ENCODE measurements at regions not wholly inside any gene's neighbourhood (a gene's known extent, or its start where the extent isn't known, plus 50 kb on each side); places are given as distances from the start of the nearest gene placed in this dataset.

DNA sequence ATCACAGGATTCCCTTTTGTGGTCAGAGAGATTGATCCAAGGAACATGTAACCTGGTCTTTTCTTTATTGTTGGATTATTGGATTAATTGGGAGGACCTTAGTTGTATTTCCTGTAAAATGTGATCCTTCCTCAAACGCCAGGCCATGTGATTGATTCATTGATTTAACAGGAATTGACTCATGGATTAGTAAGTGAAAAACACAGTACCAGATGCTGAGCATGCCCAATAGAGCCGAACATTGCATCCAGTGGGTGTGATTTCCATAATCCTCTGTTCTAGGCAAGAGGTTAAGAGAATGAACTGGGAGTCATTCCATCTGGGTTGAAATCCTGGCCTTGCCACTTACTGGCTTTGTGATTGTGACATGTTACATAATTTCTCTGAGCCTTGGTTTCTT lies 522.3 kb downstream of the MAT2B start:
- no peak for TF ChIP-seq POLR2A (IDR thresholded peaks at IDR 0.05)
- TF ChIP-seq, protein P1, sequence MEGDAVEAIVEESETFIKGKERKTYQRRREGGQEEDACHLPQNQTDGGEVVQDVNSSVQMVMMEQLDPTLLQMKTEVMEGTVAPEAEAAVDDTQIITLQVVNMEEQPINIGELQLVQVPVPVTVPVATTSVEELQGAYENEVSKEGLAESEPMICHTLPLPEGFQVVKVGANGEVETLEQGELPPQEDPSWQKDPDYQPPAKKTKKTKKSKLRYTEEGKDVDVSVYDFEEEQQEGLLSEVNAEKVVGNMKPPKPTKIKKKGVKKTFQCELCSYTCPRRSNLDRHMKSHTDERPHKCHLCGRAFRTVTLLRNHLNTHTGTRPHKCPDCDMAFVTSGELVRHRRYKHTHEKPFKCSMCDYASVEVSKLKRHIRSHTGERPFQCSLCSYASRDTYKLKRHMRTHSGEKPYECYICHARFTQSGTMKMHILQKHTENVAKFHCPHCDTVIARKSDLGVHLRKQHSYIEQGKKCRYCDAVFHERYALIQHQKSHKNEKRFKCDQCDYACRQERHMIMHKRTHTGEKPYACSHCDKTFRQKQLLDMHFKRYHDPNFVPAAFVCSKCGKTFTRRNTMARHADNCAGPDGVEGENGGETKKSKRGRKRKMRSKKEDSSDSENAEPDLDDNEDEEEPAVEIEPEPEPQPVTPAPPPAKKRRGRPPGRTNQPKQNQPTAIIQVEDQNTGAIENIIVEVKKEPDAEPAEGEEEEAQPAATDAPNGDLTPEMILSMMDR (IDR thresholded peaks at IDR 0.05): no peak
- Histone ChIP-seq H3K9me3 (replicated peaks in 1 of 3) (no peaks in the 10 kb centered on the region), H3K27me3 (no peaks in the 10 kb centered on the region), H3K36me3 (replicated peaks in 1 of 2) (no peaks in the 10 kb centered on the region), H3K27ac (no peak overlapping the region), H3K4me3 (no peak overlapping the region), H3K4me1 (replicated peaks in 1 of 2) (no peaks in the 10 kb centered on the region)
- WGBS, 4 donors: 28 to 67% (median 65%) methylated on average over 2 of the region's 2 CpGs
- intact Hi-C loops (cut with DNase I): no loop called here
- no peak for DNase-seq

DNA sequence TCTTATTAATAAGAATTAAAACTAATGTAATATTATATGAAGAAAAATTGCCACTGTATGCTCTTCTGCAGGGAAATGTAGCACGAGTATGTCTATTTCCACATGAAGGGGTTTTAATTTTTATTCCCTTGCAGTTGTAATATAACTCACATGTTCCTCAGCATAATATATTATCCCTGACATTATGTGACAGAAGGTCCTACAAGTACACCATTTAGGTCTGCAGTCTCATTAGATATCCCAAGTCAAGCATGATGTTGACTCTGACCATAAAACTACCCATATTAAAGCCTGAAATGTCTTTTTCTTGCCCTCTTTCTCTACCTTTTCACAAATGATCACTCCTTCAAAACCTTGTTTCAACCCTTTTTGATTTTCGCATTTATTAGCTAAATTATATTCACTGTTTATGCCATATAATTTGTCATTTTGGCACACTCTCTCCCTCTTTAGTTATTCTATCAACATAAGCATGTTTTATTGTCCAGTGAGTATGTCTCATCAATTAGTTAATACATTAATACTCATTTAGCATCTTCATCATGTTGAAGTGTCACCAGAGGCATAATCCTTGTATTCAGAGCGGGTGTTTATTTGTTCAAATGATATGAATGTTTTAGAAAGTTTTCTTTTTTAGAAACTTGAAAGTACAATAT lies 532.8 kb downstream of the MAT2B start:
- WGBS, 4 donors: 65 to 76% (median 69%) methylated on average over 3 of the region's 3 CpGs
- Histone ChIP-seq H3K27ac (no peak overlapping the region), H3K36me3 (replicated peaks in 1 of 2) (no peaks in the 10 kb centered on the region), H3K27me3 (no peaks in the 10 kb centered on the region), H3K4me1 (replicated peaks in 1 of 2) (no peaks in the 10 kb centered on the region), H3K9me3 (replicated peaks in 1 of 3) (no peaks in the 10 kb centered on the region), H3K4me3 (no peak overlapping the region)
- DNase-seq: no peak
- no peak for TF ChIP-seq POLR2A (IDR thresholded peaks at IDR 0.05)
- TF ChIP-seq, protein P1 (IDR thresholded peaks at IDR 0.05): no peak
- intact Hi-C loops (cut with DNase I): no loop called here

DNA sequence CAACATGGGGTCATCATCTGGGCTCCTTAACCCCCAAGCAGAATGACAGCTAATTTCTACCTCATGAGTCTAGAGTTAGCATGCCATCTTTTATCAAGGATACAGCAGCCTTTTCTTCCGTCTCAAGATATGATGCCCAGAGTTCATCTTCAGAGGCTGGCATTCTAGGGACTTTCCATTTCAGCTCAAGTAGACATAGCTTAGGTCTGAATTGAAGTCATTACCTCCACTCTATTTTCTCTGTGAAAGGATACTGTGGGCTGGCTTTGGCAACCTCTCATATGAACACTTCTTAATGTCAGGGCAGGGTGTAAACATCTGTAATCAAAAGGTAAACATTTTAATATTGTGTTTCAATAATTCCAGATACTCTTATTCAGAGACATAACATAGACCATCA lies 535.7 kb downstream of the MAT2B start:
- no peaks in the 10 kb centered on the region for H3K36me3 ChIP-seq (replicated peaks in 1 of 2)
- no peak overlapping the region for H3K27ac ChIP-seq
- no peaks in the 10 kb centered on the region for H3K4me1 ChIP-seq (replicated peaks in 1 of 2)
- no peak for DNase-seq
- TF ChIP-seq, protein P1 (IDR thresholded peaks at IDR 0.05): no peak
- TF ChIP-seq POLR2A (IDR thresholded peaks at IDR 0.05): no peak
- no peak overlapping the region for H3K4me3 ChIP-seq
- no peaks in the 10 kb centered on the region for H3K9me3 ChIP-seq (replicated peaks in 1 of 3)
- intact Hi-C loops (cut with DNase I): no loop called here
- H3K27me3 ChIP-seq: no peaks in the 10 kb centered on the region
- 50 to 80% (median 77%) methylated on average over 1 of the region's 1 CpG for WGBS, 4 donors

DNA sequence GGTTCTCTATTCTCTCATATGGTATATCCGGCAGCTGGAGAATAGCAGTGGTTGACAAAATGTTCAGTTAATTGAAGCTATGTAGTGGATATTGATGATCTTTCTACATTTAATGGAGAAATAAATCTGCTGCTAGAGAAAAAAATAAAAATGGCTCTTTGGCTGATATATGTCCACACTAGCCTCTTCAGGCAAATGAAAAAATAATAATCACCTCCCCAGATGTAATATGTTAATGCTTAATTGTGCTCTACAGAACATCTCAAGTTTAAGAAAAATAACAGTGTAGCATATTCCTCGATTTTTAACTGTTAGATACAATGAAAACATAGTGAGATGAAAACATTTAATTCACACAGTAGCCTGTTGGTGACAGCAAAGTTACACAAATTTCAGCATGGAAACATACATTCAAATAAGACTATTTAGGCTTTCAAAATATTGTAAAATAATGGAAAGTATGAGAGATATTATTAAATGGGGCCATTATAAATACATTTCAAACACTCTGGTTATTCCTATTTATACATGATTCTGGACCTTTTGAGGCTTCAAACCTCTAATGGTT lies 543.0 kb downstream of the MAT2B start:
- H3K27me3 ChIP-seq: no peaks in the 10 kb centered on the region
- intact Hi-C loops (cut with DNase I): no loop called here
- no peaks in the 10 kb centered on the region for H3K36me3 ChIP-seq (replicated peaks in 1 of 2)
- H3K4me1 ChIP-seq (replicated peaks in 1 of 2): no peaks in the 10 kb centered on the region
- H3K27ac ChIP-seq: no peak overlapping the region
- DNase-seq: no peak
- no peak overlapping the region for H3K4me3 ChIP-seq
- WGBS, 4 donors: 42 to 60% (median 52%) methylated on average over 2 of the region's 2 CpGs
- no peak for TF ChIP-seq POLR2A (IDR thresholded peaks at IDR 0.05)
- TF ChIP-seq, protein P1 (IDR thresholded peaks at IDR 0.05): peak in 1 of 6 experiments; percentile 17
- H3K9me3 ChIP-seq (replicated peaks in 1 of 3): no peaks in the 10 kb centered on the region
